ENCODE measurements at regions not wholly inside any gene's neighbourhood (a gene's known extent, or its start where the extent isn't known, plus 50 kb on each side); places are given as distances from the start of the nearest gene placed in this dataset.
A peak's percentile ranks its signal among the peaks of the same experiment; 100 is the strongest.

DNA sequence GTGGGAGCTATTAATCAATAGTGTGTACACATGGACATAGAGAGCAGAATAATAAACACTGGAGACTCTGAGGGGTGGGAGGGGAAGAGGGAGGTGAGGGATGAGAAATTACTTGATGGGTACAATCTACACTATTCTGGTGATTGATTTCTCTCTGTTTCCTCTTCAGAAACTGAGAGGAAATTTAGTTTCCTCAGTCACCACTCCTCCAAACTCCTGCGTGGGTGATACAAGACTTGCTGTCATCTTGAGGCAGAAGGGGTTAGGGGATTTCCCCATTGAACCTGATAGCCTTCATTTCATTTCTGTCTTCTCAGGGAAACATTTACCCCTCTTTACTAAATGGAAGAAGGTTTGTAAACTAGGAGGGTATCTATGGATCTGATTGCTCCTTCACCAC, 84.3 kb upstream of the ESR1 start:
- H3K4me3 ChIP-seq: no peak overlapping the region
- ChIA-PET POLR2A (interaction anchor here (0.7 to 1.4 kb wide), 3 partner anchors 16 to 33 kb away, joined by 3 read pairs; no protein-coding TSS in a partner anchor), CTCF (interaction anchor here (1.0 to 3.5 kb wide), 4 partner anchors 21 to 578 kb away, joined by 3 to 11 read pairs (median 4); no protein-coding TSS in a partner anchor), RAD21 (ENCODE audit: unreplicated experiment) (interaction anchor here (1.1 to 2.5 kb wide), 6 partner anchors 18 to 42 kb away, joined by 3 to 15 read pairs (median 5); no protein-coding TSS in a partner anchor), SMC1A (ENCODE audit: uncharacterized antibody, unreplicated experiment) (interaction anchor here (0.8 to 11.6 kb wide), 5 partner anchors 19 to 39 kb away, joined by 3 to 89 read pairs (median 5); no protein-coding TSS in a partner anchor)
- H3K4me2 ChIP-seq (ENCODE audit: control insufficient read depth, insufficient read depth): 0 out of 2 replicates have a peak overlapping the region, but pooled peaks have one; percentile 20
- FAIRE-seq: peak; percentile 38
- no peak for DNase-seq (ENCODE audit: low read depth, low spot score)
- no peak overlapping the region for H3K27ac ChIP-seq (ENCODE audit: control insufficient read depth, insufficient read depth)
- H3K27me3 ChIP-seq (replicated peaks in 1 of 2; ENCODE audit: control insufficient read depth in 2 of 2, insufficient read depth in 2 of 2, low read length in 1 of 2): no peaks in the 10 kb centered on the region
- no peak overlapping the region for H3K9ac ChIP-seq (ENCODE audit: control insufficient read depth, insufficient read depth, low read length)
- intact Hi-C loops (cut with micrococcal nuclease; ENCODE audit: unreplicated experiment): no loop called here
- no peaks in the 10 kb centered on the region for H3K79me2 ChIP-seq (ENCODE audit: control insufficient read depth, insufficient read depth, low read length)
- BruUV-seq (replicated peaks): no TSS peak
- H4K20me1 ChIP-seq (ENCODE audit: control insufficient read depth, insufficient read depth): no peaks in the 10 kb centered on the region
- 0% methylated on average over 1 of the region's 1 CpG for WGBS (ENCODE audit: insufficient coverage, insufficient replicate concordance, low lambda C conversion rate, missing lambda C conversion rate)
- ATAC-seq: peak; percentile 90
- in situ Hi-C loops (cut with MboI): no loop called here
- peaks cover 7% of the 10 kb centered on the region for H3K4me1 ChIP-seq (ENCODE audit: control insufficient read depth, insufficient read depth, low read length)
- H3K9me3 ChIP-seq (replicated peaks; ENCODE audit: control insufficient read depth, insufficient read depth, low read length): no peaks in the 10 kb centered on the region; the same call in 2 of the 3 replicates
- H2AFZ ChIP-seq (ENCODE audit: control insufficient read depth, low read depth, low read length): no peak overlapping the region
- H3K36me3 ChIP-seq (ENCODE audit: control insufficient read depth in 2 of 2, insufficient read depth in 2 of 2, low read length in 1 of 2): no peaks in the 10 kb centered on the region
- TF ChIP-seq NFYB (IDR thresholded peaks at IDR 0.05; ENCODE audit: insufficient read depth, low read depth, low read length) (no peak), CBX3 (IDR thresholded peaks at IDR 0.05; ENCODE audit: borderline replicate concordance, low read depth) (no peak), TCF12 (IDR thresholded peaks at IDR 0.05; ENCODE audit: low read depth, low read length) (no peak), ZNF217 (IDR thresholded peaks at IDR 0.05) (no peak), IKZF2 (IDR thresholded peaks at IDR 0.05) (peak; percentile 75 to 76), CHD4 (IDR thresholded peaks at IDR 0.05) (no peak), MEF2B (IDR thresholded peaks at IDR 0.05; ENCODE audit: partially characterized antibody, poor library complexity, severe bottlenecking) (no peak)
- TF ChIP-seq, protein P1, sequence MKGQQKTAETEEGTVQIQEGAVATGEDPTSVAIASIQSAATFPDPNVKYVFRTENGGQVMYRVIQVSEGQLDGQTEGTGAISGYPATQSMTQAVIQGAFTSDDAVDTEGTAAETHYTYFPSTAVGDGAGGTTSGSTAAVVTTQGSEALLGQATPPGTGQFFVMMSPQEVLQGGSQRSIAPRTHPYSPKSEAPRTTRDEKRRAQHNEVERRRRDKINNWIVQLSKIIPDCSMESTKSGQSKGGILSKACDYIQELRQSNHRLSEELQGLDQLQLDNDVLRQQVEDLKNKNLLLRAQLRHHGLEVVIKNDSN (IDR thresholded peaks at IDR 0.05; ENCODE audit: borderline replicate concordance, extremely low read length, insufficient read depth, low read depth, low read length): no peak
- TF ChIP-seq, protein P2, sequence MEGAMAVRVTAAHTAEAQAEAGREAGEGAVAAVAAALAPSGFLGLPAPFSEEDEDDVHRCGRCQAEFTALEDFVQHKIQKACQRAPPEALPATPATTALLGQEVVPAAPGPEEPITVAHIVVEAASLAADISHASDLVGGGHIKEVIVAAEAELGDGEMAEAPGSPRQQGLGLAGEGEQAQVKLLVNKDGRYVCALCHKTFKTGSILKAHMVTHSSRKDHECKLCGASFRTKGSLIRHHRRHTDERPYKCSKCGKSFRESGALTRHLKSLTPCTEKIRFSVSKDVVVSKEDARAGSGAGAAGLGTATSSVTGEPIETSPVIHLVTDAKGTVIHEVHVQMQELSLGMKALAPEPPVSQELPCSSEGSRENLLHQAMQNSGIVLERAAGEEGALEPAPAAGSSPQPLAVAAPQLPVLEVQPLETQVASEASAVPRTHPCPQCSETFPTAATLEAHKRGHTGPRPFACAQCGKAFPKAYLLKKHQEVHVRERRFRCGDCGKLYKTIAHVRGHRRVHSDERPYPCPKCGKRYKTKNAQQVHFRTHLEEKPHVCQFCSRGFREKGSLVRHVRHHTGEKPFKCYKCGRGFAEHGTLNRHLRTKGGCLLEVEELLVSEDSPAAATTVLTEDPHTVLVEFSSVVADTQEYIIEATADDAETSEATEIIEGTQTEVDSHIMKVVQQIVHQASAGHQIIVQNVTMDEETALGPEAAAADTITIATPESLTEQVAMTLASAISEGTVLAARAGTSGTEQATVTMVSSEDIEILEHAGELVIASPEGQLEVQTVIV (IDR thresholded peaks at IDR 0.05; ENCODE audit: borderline replicate concordance, partially characterized antibody): no peak
- TF ChIP-seq, protein P3, sequence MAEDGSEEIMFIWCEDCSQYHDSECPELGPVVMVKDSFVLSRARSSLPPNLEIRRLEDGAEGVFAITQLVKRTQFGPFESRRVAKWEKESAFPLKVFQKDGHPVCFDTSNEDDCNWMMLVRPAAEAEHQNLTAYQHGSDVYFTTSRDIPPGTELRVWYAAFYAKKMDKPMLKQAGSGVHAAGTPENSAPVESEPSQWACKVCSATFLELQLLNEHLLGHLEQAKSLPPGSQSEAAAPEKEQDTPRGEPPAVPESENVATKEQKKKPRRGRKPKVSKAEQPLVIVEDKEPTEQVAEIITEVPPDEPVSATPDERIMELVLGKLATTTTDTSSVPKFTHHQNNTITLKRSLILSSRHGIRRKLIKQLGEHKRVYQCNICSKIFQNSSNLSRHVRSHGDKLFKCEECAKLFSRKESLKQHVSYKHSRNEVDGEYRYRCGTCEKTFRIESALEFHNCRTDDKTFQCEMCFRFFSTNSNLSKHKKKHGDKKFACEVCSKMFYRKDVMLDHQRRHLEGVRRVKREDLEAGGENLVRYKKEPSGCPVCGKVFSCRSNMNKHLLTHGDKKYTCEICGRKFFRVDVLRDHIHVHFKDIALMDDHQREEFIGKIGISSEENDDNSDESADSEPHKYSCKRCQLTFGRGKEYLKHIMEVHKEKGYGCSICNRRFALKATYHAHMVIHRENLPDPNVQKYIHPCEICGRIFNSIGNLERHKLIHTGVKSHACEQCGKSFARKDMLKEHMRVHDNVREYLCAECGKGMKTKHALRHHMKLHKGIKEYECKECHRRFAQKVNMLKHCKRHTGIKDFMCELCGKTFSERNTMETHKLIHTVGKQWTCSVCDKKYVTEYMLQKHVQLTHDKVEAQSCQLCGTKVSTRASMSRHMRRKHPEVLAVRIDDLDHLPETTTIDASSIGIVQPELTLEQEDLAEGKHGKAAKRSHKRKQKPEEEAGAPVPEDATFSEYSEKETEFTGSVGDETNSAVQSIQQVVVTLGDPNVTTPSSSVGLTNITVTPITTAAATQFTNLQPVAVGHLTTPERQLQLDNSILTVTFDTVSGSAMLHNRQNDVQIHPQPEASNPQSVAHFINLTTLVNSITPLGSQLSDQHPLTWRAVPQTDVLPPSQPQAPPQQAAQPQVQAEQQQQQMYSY (CRISPR knock-in tag; IDR thresholded peaks at IDR 0.05): no peak
- TF ChIP-seq, protein P4, sequence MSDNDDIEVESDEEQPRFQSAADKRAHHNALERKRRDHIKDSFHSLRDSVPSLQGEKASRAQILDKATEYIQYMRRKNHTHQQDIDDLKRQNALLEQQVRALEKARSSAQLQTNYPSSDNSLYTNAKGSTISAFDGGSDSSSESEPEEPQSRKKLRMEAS (IDR thresholded peaks at IDR 0.05; ENCODE audit: low read depth, low read length): no peak
- TF ChIP-seq, protein P5, sequence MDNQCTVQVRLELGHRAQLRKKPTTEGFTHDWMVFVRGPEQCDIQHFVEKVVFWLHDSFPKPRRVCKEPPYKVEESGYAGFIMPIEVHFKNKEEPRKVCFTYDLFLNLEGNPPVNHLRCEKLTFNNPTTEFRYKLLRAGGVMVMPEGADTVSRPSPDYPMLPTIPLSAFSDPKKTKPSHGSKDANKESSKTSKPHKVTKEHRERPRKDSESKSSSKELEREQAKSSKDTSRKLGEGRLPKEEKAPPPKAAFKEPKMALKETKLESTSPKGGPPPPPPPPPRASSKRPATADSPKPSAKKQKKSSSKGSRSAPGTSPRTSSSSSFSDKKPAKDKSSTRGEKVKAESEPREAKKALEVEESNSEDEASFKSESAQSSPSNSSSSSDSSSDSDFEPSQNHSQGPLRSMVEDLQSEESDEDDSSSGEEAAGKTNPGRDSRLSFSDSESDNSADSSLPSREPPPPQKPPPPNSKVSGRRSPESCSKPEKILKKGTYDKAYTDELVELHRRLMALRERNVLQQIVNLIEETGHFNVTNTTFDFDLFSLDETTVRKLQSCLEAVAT (IDR thresholded peaks at IDR 0.05): no peak
- TF ChIP-seq, protein P6, sequence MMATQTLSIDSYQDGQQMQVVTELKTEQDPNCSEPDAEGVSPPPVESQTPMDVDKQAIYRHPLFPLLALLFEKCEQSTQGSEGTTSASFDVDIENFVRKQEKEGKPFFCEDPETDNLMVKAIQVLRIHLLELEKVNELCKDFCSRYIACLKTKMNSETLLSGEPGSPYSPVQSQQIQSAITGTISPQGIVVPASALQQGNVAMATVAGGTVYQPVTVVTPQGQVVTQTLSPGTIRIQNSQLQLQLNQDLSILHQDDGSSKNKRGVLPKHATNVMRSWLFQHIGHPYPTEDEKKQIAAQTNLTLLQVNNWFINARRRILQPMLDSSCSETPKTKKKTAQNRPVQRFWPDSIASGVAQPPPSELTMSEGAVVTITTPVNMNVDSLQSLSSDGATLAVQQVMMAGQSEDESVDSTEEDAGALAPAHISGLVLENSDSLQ (IDR thresholded peaks at IDR 0.05): peak; percentile 43

All from GM12878 (cell line).